HG03108 (cell line): ENCODE measurements at regions not wholly inside any gene's neighbourhood (a gene's known extent, or its start where the extent isn't known, plus 50 kb on each side); places are given as distances from the start of the nearest gene placed in this dataset.

Experiments
- ATAC-seq: cut with Tn5 transposase; IDR thresholded peaks from one replicate; pipeline ENCODE4 v1.9.1; 2021; ENCODE audit warnings: moderate library complexity; ENCODE audit not compliant: unreplicated experiment

- no peak for ATAC-seq
Observed at GRCh38 chr5:68647743-68648142, 432.2 kb downstream of the PIK3R1 start.

DNA sequence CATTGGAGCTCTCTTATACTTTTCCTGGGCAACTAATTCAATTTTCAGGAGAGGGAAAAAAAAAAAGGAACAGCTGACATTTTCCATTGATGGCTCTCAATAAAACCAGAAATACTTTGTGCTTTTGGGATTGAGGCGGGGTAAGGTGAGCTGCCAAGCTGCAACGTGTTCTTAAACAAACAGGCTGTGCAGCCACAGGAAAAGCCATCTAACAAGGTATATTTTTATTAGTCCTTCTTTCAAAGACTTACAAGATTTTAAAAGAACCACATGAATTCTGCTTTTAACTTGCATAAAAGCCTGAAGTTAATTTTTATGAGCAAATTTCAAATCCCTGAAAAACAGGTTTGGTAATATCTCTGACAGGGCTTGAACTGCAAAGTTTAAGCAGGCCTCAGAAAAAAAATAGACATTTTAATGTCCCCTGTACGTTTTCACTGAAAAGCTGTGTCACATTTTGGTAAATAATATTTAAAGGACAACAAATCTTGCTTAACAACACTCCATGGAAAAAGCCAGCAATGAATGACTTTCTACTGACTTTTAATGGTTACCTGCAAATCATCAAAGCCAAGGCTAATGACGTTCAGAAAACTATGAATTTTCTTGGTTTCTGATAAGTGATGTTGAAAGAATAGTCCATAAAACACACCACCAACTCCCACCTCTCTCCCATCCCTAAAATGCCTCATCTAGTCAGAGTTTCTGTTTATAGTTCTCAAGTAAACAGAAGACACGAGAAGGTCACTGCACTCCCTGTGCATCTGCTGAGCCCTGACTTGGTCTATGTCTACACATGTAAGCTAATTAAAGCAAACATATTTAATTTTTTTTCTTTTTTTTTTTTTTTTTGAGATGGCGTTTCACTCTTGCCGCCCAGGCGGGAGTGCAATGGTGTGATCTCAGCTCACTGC is 433.6 kb downstream of the PIK3R1 start:
- ATAC-seq, result no peak

GRCh38 chr5:68652534-68652965 is 437.0 kb downstream of the PIK3R1 start:
- no peak for ATAC-seq

- no peak for ATAC-seq
Observed at GRCh38 chr5:68653471-68653870, 437.9 kb downstream of the PIK3R1 start.

- no peak for ATAC-seq
Observed at GRCh38 chr5:68657055-68657961, 436.5 kb upstream of the SLC30A5 start.

GRCh38 chr5:68658810-68659372 is 434.9 kb upstream of the SLC30A5 start:
- ATAC-seq, result no peak

GRCh38 chr5:68659881-68660280 is 433.9 kb upstream of the SLC30A5 start:
- ATAC-seq, result no peak

- no peak for ATAC-seq
Observed at GRCh38 chr5:68661237-68661636, 432.6 kb upstream of the SLC30A5 start.

GRCh38 chr5:68662804-68663307 is 431.0 kb upstream of the SLC30A5 start:
- no peak for ATAC-seq

GRCh38 chr5:68669864-68670575 is 423.8 kb upstream of the SLC30A5 start:
- ATAC-seq, result no peak

GRCh38 chr5:68673106-68673822 is 420.6 kb upstream of the SLC30A5 start:
- no peak for ATAC-seq

DNA sequence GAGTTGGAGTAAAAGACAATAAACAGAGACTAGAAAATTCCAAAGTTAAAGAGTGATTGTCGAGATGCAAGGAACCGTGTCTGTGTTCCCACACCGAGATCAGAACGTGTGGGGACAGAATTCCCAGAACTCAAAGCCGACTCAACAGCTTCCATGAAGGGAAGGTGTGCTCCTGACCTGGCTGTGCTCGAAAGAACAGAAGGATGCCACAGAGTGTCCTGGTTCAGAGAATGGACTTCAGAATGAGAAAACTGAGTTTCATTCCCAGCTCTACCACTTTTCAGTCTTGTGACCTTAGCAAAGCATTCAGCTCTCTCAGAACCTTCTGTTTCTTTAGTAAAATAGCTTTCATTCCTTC is 420.0 kb upstream of the SLC30A5 start:
- no peak for ATAC-seq

GRCh38 chr5:68679041-68679440 is 414.8 kb upstream of the SLC30A5 start:
- ATAC-seq, result no peak

- ATAC-seq, result no peak
Observed at GRCh38 chr5:68680366-68680765, 413.4 kb upstream of the SLC30A5 start.

- ATAC-seq, result no peak
Observed at GRCh38 chr5:68681929-68682328, 411.9 kb upstream of the SLC30A5 start.

GRCh38 chr5:68682400-68683160 is 411.2 kb upstream of the SLC30A5 start:
- no peak for ATAC-seq

GRCh38 chr5:68683632-68684036 is 410.2 kb upstream of the SLC30A5 start:
- no peak for ATAC-seq

GRCh38 chr5:68685863-68686262 is 408.0 kb upstream of the SLC30A5 start:
- ATAC-seq, result no peak

DNA sequence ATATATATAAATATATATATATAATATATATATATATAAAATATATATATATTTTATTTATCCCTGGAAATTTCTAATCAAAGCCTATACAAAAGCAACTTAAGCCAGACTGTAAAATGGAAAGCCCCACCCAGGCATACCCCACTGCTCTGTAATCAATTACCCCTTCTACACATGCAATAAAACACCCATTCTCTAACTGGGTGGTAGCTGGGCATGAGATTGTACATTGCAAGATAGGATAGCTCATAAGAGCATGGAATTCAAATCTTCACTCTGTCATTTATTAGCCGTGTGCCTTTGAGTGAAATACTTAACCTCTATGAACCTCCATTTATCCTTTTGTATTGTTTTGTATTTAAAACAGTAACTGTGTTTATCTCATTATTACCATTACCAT is 405.3 kb upstream of the SLC30A5 start:
- no peak for ATAC-seq
